ENCODE measurements at regions not wholly inside any gene's neighbourhood (a gene's known extent, or its start where the extent isn't known, plus 50 kb on each side); places are given as distances from the start of the nearest gene placed in this dataset.

DNA sequence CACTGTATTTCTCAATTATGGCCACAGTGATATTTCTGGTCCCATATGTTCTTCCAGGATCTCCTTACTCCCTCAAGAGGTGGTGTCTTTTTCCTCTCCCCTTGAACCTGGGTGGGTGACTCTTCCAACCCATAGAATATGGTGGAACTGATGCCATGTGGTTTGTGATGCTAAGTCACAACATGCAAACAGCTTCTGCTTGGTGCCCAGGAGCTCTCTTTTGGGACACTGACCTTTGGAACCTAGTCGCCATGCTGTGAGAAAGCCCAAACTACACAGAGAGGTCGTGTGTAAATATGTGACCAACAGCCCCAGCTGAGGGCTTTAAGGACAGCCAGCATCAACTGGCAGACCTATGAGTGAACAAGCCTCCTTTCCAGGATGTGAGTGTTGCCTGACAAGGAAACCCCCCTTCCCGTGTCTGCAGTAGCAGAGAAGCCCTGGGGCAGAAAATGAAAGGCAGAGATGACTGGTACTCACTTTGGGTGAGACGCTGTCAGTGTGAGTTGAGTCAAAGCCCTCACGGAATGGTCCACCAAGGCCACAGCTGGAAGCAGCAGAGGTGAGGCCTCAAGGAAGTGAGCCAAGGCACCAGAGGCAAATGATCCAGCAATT, 223.4 kb downstream of the BCOR start:
- H3F3A ChIP-seq (replicated peaks; ENCODE audit: insufficient read depth), result no peaks in the 10 kb centered on the region
- H3K79me2 ChIP-seq (ENCODE audit: insufficient read depth), result no peaks in the 10 kb centered on the region
- CTCF ChIA-PET, result no interaction called here
- no peak overlapping the region for H3K4me3 ChIP-seq (ENCODE audit: low read depth in 2 of 2, low read length in 1 of 2)
- peaks cover 0 to 22% of the 10 kb centered on the region in 2 experiments; a peak in 1 of 4 replicates for H3K4me1 ChIP-seq (ENCODE audit: control insufficient read depth in 1 of 2, insufficient read depth in 2 of 2, low read depth in 1 of 2, low read length in 1 of 2)
- no peak overlapping the region for H2AFZ ChIP-seq (ENCODE audit: low read depth)
- TF ChIP-seq SMC3 (IDR thresholded peaks at IDR 0.05; ENCODE audit: low read depth, low read length) (no peak), USF1 (IDR thresholded peaks at IDR 0.05; ENCODE audit: borderline replicate concordance, low read depth) (no peak), GABPA (IDR thresholded peaks at IDR 0.05; ENCODE audit: low read depth) (no peak), RXRA (IDR thresholded peaks at IDR 0.05; ENCODE audit: borderline replicate concordance, low read depth) (no peak), FOXM1 (IDR thresholded peaks at IDR 0.05; ENCODE audit: low read depth) (no peak), JUND (IDR thresholded peaks at IDR 0.05) (no peak), CHD2 (IDR thresholded peaks at IDR 0.05; ENCODE audit: low read length, partially characterized antibody) (no peak), SIN3A (IDR thresholded peaks at IDR 0.05; ENCODE audit: borderline replicate concordance, low read depth, low read length) (no peak), POLR2AphosphoS5 (IDR thresholded peaks at IDR 0.05; ENCODE audit: low read depth, low read length) (no peak), EP300 (IDR thresholded peaks at IDR 0.05; ENCODE audit: borderline replicate concordance in 1 of 2, low read depth in 1 of 2, low read length in 1 of 2) (no peak), FOXJ3 (CRISPR knock-in tag; IDR thresholded peaks at IDR 0.05) (no peak), MXI1 (IDR thresholded peaks at IDR 0.05; ENCODE audit: low read depth, low read length) (no peak)
- TF ChIP-seq, protein P1, sequence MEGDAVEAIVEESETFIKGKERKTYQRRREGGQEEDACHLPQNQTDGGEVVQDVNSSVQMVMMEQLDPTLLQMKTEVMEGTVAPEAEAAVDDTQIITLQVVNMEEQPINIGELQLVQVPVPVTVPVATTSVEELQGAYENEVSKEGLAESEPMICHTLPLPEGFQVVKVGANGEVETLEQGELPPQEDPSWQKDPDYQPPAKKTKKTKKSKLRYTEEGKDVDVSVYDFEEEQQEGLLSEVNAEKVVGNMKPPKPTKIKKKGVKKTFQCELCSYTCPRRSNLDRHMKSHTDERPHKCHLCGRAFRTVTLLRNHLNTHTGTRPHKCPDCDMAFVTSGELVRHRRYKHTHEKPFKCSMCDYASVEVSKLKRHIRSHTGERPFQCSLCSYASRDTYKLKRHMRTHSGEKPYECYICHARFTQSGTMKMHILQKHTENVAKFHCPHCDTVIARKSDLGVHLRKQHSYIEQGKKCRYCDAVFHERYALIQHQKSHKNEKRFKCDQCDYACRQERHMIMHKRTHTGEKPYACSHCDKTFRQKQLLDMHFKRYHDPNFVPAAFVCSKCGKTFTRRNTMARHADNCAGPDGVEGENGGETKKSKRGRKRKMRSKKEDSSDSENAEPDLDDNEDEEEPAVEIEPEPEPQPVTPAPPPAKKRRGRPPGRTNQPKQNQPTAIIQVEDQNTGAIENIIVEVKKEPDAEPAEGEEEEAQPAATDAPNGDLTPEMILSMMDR (IDR thresholded peaks at IDR 0.05), result no peak
- TF ChIP-seq, protein P2, sequence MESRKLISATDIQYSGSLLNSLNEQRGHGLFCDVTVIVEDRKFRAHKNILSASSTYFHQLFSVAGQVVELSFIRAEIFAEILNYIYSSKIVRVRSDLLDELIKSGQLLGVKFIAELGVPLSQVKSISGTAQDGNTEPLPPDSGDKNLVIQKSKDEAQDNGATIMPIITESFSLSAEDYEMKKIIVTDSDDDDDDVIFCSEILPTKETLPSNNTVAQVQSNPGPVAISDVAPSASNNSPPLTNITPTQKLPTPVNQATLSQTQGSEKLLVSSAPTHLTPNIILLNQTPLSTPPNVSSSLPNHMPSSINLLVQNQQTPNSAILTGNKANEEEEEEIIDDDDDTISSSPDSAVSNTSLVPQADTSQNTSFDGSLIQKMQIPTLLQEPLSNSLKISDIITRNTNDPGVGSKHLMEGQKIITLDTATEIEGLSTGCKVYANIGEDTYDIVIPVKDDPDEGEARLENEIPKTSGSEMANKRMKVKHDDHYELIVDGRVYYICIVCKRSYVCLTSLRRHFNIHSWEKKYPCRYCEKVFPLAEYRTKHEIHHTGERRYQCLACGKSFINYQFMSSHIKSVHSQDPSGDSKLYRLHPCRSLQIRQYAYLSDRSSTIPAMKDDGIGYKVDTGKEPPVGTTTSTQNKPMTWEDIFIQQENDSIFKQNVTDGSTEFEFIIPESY (IDR thresholded peaks at IDR 0.05; ENCODE audit: borderline replicate concordance, low read depth), result no peak
- TF ChIP-seq, protein P3, sequence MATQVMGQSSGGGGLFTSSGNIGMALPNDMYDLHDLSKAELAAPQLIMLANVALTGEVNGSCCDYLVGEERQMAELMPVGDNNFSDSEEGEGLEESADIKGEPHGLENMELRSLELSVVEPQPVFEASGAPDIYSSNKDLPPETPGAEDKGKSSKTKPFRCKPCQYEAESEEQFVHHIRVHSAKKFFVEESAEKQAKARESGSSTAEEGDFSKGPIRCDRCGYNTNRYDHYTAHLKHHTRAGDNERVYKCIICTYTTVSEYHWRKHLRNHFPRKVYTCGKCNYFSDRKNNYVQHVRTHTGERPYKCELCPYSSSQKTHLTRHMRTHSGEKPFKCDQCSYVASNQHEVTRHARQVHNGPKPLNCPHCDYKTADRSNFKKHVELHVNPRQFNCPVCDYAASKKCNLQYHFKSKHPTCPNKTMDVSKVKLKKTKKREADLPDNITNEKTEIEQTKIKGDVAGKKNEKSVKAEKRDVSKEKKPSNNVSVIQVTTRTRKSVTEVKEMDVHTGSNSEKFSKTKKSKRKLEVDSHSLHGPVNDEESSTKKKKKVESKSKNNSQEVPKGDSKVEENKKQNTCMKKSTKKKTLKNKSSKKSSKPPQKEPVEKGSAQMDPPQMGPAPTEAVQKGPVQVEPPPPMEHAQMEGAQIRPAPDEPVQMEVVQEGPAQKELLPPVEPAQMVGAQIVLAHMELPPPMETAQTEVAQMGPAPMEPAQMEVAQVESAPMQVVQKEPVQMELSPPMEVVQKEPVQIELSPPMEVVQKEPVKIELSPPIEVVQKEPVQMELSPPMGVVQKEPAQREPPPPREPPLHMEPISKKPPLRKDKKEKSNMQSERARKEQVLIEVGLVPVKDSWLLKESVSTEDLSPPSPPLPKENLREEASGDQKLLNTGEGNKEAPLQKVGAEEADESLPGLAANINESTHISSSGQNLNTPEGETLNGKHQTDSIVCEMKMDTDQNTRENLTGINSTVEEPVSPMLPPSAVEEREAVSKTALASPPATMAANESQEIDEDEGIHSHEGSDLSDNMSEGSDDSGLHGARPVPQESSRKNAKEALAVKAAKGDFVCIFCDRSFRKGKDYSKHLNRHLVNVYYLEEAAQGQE (IDR thresholded peaks at IDR 0.05; ENCODE audit: low read depth, low read length), result no peak
- no peak for DNase-seq
- no peaks in the 10 kb centered on the region for H4K20me1 ChIP-seq (ENCODE audit: insufficient read depth)
- no peaks in the 10 kb centered on the region for H3K9me3 ChIP-seq
- POLR2A ChIA-PET, result no interaction called here
- H3K4me2 ChIP-seq, result no peak overlapping the region
- H3K9me2 ChIP-seq, result no peaks in the 10 kb centered on the region
- H3K27me3 ChIP-seq (ENCODE audit: insufficient read depth), result peaks cover 13% of the 10 kb centered on the region; the same call in 1 of the 2 replicates
- 53% methylated on average over 5 of the region's 5 CpGs for WGBS (ENCODE audit: low lambda C conversion rate)
- H3K27ac ChIP-seq (ENCODE audit: low read depth in 2 of 2, low read length in 1 of 2), result no peak overlapping the region
- H3K36me3 ChIP-seq (replicated peaks in 1 of 2; ENCODE audit: control insufficient read depth in 1 of 2, insufficient read depth in 2 of 2, low read length in 1 of 2), result no peaks in the 10 kb centered on the region
- H3K9ac ChIP-seq, result no peak overlapping the region
